H1 (cell line): ENCODE measurements at regions not wholly inside any gene's neighbourhood (a gene's known extent, or its start where the extent isn't known, plus 50 kb on each side); places are given as distances from the start of the nearest gene placed in this dataset.

ENCODE experiments used
- EP300 ChIP-seq, 2 experiments: IDR thresholded peaks; 1 replicate in 1 of 2; 2 replicates in 1 of 2; pipeline ENCODE4 v1.6.1; 2011 to 2012; ENCODE audit warnings: low read depth in 2 of 2, low read length in 2 of 2, mild to moderate bottlenecking in 2 of 2, borderline replicate concordance in 1 of 2, inconsistent platforms in 1 of 2, moderate library complexity in 1 of 2
- GABPA ChIP-seq: IDR thresholded peaks from 2 replicates; pipeline ENCODE4 v1.6.1; 2011; ENCODE audit warnings: mild to moderate bottlenecking, low read length, moderate library complexity, borderline replicate concordance; ENCODE audit not compliant: insufficient read depth
- POLR2A ChIP-seq, 2 experiments: IDR thresholded peaks; 1 replicate in 1 of 2; 2 replicates in 1 of 2; pipeline ENCODE4 v1.6.1; 2011; ENCODE audit warnings: low read depth in 2 of 2, low read length in 2 of 2, mild to moderate bottlenecking in 2 of 2; ENCODE audit errors: control extremely low read depth in 1 of 2
- YY1 ChIP-seq: IDR thresholded peaks from 2 replicates; pipeline ENCODE4 v1.6.1; 2011; ENCODE audit warnings: low read depth, mild to moderate bottlenecking, low read length
- TF ChIP-seq, protein P1 (sequence below), 3 experiments: IDR thresholded peaks; 1 replicate in 2 of 3; 2 replicates in 1 of 3; pipeline versions ENCODE4 v1.5.1 to v1.6.1; 2011; ENCODE audit warnings: low read length in 3 of 3, mild to moderate bottlenecking in 3 of 3, inconsistent platforms in 2 of 3, low read depth in 1 of 3, moderate library complexity in 1 of 3; ENCODE audit not compliant: insufficient read depth in 1 of 3; ENCODE audit errors: control extremely low read depth in 1 of 3

DNA sequence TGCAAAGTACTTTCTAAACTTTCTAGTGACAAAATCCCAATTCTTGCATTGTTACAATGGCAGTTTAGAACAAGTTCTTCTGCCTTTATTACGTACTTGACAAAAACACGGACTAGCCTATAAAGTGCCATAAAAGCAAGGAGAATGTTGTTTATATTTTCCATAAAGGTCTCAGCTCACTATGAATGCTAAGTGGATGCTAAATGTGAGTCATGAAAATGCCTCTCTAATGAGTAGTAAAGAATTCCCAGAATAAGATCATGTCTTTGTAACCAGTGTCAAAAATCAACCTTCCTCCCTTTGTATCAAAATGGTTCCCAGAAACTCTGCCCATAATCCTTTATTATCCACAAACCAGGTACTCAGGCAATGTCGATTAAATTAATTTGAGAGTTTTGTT lies 539.8 kb upstream of the SLIT2 start:
- TF ChIP-seq, protein P1, sequence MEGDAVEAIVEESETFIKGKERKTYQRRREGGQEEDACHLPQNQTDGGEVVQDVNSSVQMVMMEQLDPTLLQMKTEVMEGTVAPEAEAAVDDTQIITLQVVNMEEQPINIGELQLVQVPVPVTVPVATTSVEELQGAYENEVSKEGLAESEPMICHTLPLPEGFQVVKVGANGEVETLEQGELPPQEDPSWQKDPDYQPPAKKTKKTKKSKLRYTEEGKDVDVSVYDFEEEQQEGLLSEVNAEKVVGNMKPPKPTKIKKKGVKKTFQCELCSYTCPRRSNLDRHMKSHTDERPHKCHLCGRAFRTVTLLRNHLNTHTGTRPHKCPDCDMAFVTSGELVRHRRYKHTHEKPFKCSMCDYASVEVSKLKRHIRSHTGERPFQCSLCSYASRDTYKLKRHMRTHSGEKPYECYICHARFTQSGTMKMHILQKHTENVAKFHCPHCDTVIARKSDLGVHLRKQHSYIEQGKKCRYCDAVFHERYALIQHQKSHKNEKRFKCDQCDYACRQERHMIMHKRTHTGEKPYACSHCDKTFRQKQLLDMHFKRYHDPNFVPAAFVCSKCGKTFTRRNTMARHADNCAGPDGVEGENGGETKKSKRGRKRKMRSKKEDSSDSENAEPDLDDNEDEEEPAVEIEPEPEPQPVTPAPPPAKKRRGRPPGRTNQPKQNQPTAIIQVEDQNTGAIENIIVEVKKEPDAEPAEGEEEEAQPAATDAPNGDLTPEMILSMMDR (IDR thresholded peaks at IDR 0.05; ENCODE audit: control extremely low read depth in 1 of 3, insufficient read depth in 1 of 3, low read depth in 1 of 3, low read length in 3 of 3) = no peak
- TF ChIP-seq YY1 (no peak), GABPA (no peak), EP300 (IDR thresholded peaks at IDR 0.05; ENCODE audit: borderline replicate concordance in 1 of 2, low read depth in 2 of 2, low read length in 2 of 2) (no peak), POLR2A (IDR thresholded peaks at IDR 0.05; ENCODE audit: control extremely low read depth in 1 of 2, low read depth in 2 of 2, low read length in 2 of 2) (no peak)
